Occipital lobe (tissue), 1 donor: ENCODE measurements at regions not wholly inside any gene's neighbourhood (a gene's known extent, or its start where the extent isn't known, plus 50 kb on each side); places are given as distances from the start of the nearest gene placed in this dataset.

Experiments used
- DNase-seq: peaks from one replicate; lab custom pipeline; 2025; lab: John Stamatoyannopoulos, UW

GRCh38 chr14:41404126-41404525 lies 202.6 kb upstream of the LRFN5 start:
- DNase-seq, result no peak

- DNase-seq, result no peak
These were observed 203.3 kb upstream of the LRFN5 start for GRCh38 chr14:41403360-41403759.

- DNase-seq, result no peak
These were observed 208.8 kb upstream of the LRFN5 start for GRCh38 chr14:41397926-41398325.

- DNase-seq, result no peak
These were observed 213.2 kb upstream of the LRFN5 start for GRCh38 chr14:41393512-41393911.

- DNase-seq, result no peak
These were observed 214.4 kb upstream of the LRFN5 start for GRCh38 chr14:41392226-41392625.

- no peak for DNase-seq
These were observed 217.3 kb upstream of the LRFN5 start for GRCh38 chr14:41389355-41389754.

- no peak for DNase-seq
These were observed 220.9 kb upstream of the LRFN5 start for GRCh38 chr14:41385797-41386196.

GRCh38 chr14:41380017-41380416 lies 226.7 kb upstream of the LRFN5 start:
- DNase-seq, result no peak

GRCh38 chr14:41378526-41378925 lies 228.2 kb upstream of the LRFN5 start:
- no peak for DNase-seq

- no peak for DNase-seq
These were observed 228.7 kb upstream of the LRFN5 start for GRCh38 chr14:41377932-41378331.

GRCh38 chr14:41374092-41374491 lies 232.6 kb upstream of the LRFN5 start:
- DNase-seq, result no peak

GRCh38 chr14:41362139-41362538 lies 244.5 kb upstream of the LRFN5 start:
- DNase-seq, result no peak

- DNase-seq, result no peak
These were observed 246.6 kb upstream of the LRFN5 start for GRCh38 chr14:41360126-41360525.

GRCh38 chr14:41355866-41356265 lies 250.8 kb upstream of the LRFN5 start:
- no peak for DNase-seq

- DNase-seq, result no peak
These were observed 256.2 kb upstream of the LRFN5 start for GRCh38 chr14:41350476-41350875.

- DNase-seq, result no peak
These were observed 257.3 kb upstream of the LRFN5 start for GRCh38 chr14:41349289-41349910.

GRCh38 chr14:41343857-41344256 lies 262.8 kb upstream of the LRFN5 start:
- DNase-seq, result no peak

- DNase-seq, result no peak
These were observed 293.5 kb upstream of the LRFN5 start for GRCh38 chr14:41313196-41313595.

GRCh38 chr14:41303506-41303905 lies 303.2 kb upstream of the LRFN5 start:
- no peak for DNase-seq

GRCh38 chr14:41302776-41303175 lies 303.9 kb upstream of the LRFN5 start:
- DNase-seq, result no peak

- DNase-seq, result no peak
These were observed 306.8 kb upstream of the LRFN5 start for GRCh38 chr14:41299924-41300323.

GRCh38 chr14:41298328-41298690 lies 308.4 kb upstream of the LRFN5 start:
- no peak for DNase-seq

- DNase-seq, result no peak
These were observed 308.9 kb upstream of the LRFN5 start for GRCh38 chr14:41297576-41298327.
